HG03460 (cell line): ENCODE measurements at regions not wholly inside any gene's neighbourhood (a gene's known extent, or its start where the extent isn't known, plus 50 kb on each side); places are given as distances from the start of the nearest gene placed in this dataset.

ENCODE experiments used
- ATAC-seq: cut with Tn5 transposase; IDR thresholded peaks from one replicate; pipeline ENCODE4 v1.9.1; 2021; ENCODE audit not compliant: unreplicated experiment

DNA sequence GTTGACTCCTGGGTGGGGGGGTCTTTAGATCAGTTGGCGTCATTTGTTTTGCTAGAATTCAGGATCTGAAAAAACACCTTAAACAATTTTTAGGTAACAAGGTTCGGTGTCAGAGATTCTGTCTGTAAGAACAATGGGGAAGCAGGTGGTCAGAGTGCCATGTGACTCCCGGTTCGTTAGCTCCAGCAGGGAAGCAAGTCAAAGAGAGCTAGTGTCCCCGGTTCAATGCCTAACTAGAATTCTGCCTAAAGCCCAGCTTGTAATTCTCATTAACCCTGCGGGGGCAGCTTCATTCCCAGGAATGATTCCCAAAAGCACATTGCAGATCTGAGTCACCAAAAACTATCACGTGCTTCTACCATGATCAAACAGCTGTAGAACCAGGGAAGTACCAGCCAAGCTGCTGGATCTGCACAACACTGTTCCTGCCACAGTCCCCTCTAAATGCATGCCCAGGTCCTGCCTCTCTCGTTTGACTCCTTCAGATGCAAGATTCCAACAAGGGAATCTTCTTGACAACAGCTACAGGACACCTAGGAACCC, 664.3 kb upstream of the CELF2 start:
- no peak for ATAC-seq

DNA sequence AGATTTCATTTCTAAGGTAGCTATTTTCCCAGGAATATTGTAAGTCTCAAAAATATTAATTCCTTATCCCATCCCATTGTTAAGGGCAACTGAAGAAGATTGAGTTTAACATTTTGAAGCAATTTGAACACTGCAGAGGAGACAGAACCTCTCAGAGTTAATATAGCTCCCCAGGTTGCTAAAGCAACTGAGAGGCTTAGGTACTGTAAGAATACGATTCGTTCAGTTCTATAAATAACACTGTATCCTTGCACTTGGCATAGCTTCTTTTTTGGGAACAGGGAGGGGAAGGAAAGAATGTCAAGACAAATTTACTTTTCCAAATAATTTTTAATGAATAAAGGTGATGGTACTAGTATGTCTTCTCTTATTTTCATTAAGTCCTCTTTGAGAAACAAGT, 658.4 kb upstream of the CELF2 start:
- no peak for ATAC-seq

DNA sequence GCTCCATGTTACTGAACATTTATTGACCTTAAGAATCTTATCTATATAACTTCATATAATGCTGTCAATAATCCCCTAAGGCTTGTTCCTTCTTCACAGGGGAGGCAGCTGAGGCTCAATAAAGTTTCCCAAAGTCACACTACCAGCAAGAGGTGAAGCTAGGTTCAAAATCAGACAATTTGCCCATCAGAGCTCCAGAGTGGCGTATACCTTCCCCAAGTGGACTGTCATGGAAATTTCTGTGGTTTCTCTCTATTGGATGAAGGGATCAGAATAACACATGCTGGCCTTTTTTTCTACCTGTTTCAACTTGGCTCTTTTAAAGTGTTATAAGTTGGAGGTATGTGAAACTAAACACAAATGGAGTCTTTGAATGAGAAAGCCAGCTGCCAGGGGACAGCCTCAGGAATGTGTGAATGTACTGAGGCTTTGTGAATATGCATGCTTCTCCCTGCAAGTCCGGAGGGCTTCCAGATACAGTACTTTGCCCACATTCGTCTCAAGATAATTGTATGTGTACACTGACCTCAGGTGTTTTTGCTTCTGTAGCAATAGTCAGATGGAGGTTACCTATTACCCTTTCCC, 656.3 kb upstream of the CELF2 start:
- no peak for ATAC-seq

DNA sequence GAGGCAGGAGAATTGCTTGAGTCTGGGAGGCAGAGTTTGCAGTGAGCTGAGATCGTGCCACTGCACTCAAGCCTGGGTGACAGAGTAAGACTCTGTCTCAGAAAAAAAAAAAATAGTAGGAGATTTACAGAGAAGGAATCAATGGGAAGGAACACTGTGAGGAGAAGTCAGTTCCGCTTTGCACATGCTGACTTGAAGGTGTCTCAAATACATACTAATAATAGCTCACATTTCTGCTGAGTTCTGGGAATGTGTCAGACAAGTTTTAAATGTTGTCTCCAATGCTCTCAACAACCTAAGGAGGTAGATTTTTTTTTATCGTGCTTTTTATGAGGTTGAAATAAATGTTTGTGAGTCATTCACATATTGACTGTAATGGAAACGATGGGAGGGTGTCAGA, 654.9 kb upstream of the CELF2 start:
- no peak for ATAC-seq

DNA sequence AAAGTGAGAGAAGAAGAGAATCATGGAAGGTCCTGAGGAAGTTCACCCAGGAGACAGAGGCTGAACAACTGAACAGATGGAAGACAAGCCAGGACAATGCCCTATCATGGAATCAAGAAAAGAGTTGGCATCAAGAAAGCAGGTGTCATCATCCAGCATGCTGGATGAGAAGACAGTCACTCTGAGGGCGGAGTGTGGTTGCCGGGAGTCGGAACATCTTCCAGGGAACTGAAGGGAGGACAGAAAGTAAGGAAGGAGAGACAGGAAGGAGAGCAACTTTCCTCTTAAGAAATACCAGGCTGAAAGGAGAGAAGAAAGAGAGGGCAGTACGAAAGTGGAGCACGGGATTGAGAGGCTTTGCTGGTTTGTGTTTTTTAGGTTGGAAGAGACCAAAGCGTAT, 654.5 kb upstream of the CELF2 start:
- no peak for ATAC-seq

DNA sequence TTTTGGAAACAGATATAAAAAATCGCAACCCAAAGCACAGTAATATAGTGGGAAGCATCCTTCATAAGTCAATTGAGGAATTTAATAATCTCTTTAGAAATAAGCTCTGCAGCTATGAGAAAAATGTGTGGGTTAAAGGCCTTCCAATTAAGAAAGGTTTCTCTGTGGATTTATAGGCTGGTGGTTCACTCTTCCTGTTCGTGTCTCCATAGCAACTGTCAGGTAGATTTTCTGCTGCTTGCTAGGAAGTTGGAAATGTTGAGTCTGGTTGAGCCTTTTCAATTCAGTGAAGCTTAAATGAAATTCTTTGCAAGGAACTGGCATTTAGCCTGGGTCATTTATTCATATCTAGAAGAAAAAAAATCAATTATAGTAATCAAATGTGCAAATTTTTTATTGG, 652.8 kb upstream of the CELF2 start:
- no peak for ATAC-seq

DNA sequence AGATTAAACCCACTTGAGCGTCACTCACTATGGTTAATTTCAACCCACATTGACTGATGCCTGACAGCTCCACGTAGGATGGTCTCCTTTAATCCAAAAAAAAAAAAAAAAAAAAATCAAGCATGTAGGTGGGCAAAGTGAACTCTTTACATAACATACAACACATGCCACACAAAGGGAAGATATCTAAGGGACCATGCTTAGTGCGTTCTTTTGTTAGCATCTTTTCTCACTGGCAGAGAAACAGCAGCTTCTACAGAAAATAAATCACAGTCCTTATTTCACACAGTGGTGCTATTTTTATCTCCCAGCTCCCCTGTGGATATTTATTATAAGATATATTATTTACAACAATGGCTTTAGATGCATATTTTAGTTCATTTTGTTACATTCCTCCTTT, 652.0 kb upstream of the CELF2 start:
- no peak for ATAC-seq

DNA sequence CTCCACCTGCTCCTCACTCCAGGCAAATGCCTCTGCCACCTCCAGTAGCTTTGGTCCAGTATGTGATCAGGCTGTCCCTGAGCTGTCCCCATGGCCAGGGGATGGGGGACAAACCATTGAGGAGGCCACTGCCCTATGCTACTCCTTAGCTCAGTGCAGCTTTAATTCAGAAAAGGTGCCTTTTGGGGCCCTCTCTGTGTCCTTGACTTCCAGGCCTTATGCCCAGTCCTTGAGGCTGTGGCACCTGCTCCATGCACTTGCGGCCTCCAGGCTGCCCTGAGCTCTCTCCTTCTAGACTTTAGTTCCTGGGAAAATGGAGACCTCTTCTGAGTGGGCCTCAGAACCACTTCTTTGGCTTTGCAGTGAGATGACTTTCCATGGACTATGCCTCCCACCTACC, 650.8 kb upstream of the CELF2 start:
- no peak for ATAC-seq

DNA sequence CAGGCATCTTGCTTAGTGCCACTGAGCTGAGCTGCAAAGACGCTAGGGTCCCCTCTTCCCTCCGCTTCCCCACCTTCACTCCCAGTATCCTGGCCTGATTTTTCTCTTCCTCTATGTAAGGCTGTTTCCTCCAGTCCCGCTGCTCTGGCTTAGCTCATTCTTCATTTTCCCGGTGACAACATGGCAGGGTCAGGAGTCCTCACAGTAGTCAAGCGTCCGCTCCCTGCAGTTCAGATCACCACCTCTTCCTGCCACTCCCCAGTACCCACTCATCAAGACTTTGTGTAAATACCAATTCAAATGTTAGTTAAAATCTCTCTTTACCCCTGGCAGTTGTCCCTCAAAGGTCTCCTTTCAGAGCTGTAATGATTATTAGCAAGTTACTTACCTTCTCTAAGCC, 650.4 kb upstream of the CELF2 start:
- ATAC-seq = no peak

DNA sequence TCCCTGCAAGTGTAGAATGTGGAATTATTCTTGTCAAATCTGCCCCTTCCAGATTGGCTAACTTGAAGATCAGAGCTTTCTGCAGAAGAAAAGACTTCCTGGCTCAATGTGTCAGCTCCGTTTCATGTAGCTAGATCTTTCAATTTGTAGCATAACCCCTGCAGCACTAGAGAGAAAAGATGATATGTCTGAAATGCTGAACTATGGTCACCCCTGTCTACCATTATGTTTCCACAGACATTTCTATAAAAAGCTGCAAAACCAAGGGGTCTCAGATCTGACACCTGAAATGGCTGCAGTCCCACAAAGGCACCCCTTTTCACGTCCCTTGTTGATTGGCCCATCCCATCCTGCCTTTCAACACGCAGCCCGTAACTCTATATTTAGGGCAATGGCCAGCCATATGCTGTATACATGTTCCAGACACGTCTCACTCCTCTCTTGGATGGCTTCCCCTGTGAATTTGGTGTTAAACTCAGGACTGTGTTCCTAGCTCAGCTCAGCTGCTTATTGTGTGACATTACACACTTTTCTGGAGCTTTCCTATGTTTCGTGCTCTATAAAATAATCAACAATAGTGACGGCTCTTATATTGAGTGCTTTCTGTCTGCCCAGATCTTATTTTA, 648.6 kb upstream of the CELF2 start:
- ATAC-seq = no peak

DNA sequence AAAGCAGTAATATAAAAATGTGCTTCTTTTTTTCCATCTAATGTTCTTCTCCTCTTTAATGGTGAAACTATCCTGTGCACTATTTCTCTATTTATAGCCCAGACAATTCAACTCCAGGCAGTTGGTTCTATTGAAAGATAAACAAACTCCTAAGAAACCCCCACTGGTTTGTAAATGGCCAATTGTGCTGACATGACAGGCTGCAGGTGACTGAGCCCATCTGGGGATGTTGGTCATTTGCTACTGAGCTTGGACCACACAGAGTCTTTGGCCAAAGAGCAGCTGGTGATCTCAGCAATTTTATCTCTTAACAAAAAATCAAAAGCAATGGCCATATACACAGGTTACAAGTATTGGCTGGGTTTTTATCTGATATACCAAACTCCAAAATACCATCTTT, 631.8 kb upstream of the CELF2 start:
- ATAC-seq = no peak

DNA sequence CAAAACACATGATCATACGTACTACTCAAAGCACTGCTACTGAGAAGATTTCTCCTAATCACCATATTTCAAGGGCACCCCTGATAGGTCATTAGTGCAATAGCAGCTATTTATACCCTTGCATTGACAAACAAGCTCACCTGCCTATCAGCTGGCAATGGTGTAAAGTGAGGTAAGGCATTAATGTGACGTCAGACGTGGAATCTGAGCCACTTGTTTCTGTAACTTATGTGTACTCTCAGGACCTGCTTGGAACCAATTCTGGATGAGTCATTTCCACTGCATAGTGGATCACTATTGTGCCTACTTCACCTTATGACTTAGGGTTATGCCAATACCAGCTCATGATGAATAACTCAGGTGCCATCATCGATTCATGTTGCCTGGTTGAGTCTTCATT, 628.5 kb upstream of the CELF2 start:
- ATAC-seq = no peak

DNA sequence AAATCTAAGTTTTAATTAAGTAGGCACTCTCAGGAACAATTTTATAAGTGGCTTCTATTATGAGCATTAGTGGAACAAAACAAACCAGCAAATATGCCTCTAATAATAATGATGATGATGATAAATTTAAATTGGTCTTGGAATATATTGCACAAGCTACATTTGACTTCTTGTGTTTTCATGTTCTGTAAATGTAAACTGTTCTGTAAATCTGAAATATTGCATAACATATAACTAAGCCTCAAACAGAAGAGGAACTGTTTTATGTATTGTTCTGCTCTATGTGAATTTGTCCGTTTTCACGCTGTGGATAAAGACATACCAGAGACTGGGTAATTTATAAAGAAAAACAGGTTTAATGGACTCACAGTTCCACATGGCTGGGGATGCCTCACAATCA, 625.2 kb upstream of the CELF2 start:
- ATAC-seq = no peak

DNA sequence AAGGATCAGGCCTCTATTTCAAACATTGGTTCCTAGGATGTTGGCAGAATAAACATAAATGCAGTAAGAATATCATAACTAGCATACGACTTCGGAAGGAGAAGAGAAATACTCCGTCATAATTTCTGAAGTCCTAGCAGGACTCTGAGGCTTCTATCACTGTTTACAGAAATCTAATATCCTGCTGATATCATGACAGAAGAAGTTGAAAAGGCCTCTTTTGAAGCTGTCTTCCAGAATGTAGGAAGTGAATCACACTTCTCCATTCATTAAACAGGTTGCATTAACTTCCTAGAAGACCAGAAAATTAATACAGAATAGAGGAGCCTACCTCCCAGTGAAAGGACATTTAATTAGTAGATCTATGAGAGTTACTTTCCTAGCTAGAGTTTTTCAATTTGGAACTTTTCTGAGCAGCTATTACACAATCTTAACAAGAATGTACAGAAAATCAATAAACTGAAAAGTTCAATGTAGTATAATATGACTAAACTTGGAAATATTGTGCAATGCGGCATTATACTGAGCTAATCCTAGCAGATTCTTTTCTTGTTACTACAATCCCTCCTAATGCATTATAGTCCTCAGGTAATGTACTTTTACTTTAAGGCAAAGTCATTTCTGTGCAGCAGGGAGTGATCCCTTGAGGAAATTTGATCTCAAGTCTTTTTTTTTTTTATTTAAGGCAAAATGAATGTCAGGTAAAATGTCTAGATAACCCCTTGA, 622.6 kb upstream of the CELF2 start:
- ATAC-seq = no peak

DNA sequence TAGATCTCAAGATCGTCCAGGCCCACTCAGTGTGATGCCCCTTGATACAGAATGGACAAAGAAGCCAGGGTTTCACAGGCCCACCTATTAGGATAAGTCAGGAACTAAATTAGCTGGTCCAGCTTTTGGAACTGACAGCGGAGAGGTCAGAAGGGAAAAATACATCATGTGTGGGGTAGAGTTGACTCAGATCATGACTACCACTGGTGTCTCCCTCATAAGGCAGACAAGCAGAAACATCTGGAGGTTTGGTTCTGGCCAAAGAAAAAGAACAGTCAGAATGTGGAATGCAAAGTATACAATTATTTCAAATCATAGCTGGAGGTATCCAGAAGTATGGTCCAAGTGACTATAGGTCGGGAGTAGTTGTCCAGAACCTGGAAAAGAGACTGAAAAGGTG, 621.1 kb upstream of the CELF2 start:
- no peak for ATAC-seq

DNA sequence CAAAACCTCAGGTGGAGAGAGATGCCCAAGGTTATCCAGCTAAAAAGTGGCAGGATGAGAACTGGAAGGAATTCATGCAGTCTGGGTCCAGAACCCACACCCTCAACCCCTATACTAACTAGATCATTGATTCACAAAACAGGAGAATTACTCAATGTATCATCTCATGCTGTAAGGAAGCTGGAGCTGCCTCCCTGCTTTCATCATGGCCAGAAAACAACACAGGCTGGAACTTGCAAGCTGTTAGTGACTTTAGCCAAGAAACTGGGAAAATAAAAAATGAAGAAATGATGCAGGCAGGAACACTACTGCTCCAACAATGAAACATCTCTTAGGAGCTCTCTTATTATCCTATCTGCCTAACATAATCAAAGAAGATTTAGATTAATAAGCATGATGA, 619.8 kb upstream of the CELF2 start:
- no peak for ATAC-seq

DNA sequence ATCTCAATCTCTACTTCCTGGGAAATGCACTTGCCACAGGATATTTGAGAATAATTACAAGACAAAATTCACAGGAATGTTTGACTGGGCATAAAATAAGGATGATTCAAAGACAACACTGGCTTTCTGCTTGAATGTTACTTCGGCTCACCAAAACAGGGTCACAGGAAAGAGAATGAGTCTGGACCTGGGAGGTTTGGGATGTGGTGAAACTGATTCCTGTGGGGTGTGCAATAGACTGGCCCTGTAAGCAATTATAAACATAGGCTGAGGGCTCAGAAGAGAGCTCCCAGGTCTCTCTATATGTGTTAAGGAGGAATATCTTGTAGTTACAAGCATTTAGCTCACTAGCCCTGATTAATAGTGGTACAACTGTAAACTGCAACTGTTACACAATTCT, 613.9 kb upstream of the CELF2 start:
- no peak for ATAC-seq

DNA sequence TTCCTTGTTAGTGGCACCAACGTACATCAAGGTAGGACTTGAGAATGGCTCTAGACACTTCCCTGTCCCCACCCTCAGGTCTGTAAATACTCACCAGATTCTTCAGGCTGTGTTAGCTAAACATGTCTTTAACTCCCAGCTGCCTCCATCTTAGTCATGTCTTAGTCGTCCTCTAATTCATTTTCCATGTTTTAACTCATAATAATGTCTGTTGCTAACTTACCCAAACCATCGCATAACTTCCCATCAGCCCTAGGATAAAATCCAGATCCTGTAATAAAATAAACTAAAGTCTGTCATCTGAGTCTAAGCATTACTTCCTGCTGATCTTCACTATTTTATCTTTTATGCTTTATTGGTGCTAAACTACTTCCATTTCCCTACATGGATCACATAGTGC, 600.0 kb upstream of the CELF2 start:
- no peak for ATAC-seq

DNA sequence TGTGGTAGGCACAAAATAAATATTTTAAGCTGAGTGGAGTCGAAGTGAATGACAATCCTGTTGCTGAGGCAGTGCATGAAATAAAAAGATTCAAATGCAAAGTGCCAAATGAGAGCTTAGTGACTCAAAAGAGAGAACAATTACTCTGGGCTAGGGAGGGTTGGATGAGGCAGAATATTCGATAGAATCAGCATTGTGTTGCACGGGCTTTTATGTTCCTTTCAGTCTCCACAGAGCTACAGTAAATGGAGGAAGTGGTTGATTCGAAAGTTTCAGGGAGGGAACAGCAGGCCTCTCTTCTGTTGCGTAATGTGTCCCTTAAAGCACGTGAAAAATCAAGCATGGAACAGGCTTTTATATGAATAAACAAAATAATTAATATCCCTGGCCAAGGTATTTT, 599.3 kb upstream of the CELF2 start:
- ATAC-seq = peak; percentile 99

DNA sequence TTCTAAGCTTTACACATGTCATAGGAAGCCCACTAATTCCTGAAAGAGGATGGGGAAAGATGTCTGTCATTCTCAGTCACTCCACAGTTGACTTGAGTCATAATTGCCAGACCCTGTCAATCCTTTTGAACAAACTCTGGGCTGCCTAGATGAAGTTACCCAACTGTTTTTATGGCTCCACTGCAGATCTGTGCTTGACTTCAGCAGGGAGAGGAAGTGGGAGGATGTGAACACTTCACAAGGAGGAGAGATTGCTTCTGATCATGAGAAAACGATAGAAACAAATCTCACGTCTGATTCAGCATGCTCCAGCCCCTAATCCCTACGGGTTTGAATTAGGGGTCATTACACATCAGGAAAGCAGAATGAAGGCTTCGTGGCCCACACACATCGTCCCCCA, 596.6 kb upstream of the CELF2 start:
- ATAC-seq = no peak

DNA sequence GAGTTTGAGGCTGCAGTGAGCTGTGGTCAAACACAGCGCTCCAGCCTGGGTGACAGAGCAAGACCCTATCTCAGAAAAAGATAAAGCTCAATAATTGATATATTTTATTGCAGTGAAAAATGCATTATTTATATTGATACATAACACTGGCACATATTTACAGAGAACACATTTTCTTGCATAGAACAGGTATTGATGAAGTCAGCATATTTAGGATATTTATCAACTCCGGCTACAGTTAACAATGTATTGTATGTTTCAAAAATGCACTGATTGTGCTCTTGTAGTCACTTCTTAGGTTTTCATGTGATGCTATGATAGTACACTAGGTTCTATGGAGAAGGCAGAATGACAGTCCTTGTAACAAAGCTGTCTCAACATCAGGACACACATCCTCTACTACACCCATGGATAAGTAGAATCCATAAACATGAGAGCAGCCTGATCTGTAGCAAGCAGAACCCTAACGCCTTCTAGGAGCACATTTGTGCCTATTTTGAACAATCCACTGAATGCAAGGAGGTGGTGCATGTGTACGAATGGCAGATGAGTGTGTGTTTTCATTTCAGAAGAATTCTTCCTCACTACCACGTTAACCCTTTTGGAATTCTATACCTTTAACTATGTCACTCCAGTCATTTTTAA, 586.1 kb upstream of the CELF2 start:
- ATAC-seq = no peak
